Activated CD8-positive, alpha-beta memory T cell treated with anti-CD3 and anti-CD28 coated beads for 36 hours (primary cell): ENCODE measurements at regions not wholly inside any gene's neighbourhood (a gene's known extent, or its start where the extent isn't known, plus 50 kb on each side); places are given as distances from the start of the nearest gene placed in this dataset.
"Not testable (repeated sequence)": the region's sequence is repeated elsewhere in the genome, so short reads cannot be mapped to it uniquely, and the experiment has no call there.

ENCODE experiments used
- CTCF ChIA-PET: fragments of 350-600 bp; sonication (Branson Sonifier 250); formaldehyde crosslinking; loops from one replicate; lab custom pipeline; 2021; ENCODE audit warnings: antibody characterized with exemption; lab: Charles Lee
- POLR2A ChIA-PET: fragments of 350-600 bp; sonication (Branson Sonifier 250); formaldehyde crosslinking; loops from one replicate; lab custom pipeline; 2021; ENCODE audit warnings: antibody characterized with exemption; lab: Charles Lee

- CTCF ChIA-PET, result interaction anchor here (0.5 kb wide), 1 partner anchor 53 kb away, joined by 3 read pairs; no protein-coding TSS in a partner anchor
These were observed 489.6 kb upstream of the MIR17HG start for GRCh38 chr13:90857921-90858320.

GRCh38 chr13:90866006-90866405 is 481.5 kb upstream of the MIR17HG start:
- CTCF ChIA-PET, result no interaction called here
- POLR2A ChIA-PET, result no interaction called here

More at GRCh38 chr13:90857921-90858320, 489.6 kb upstream of the MIR17HG start:
- POLR2A ChIA-PET, result no interaction called here

GRCh38 chr13:90867336-90867683 is 480.2 kb upstream of the MIR17HG start:
- CTCF ChIA-PET, result no interaction called here
- POLR2A ChIA-PET, result no interaction called here

GRCh38 chr13:90868321-90868920 is 479.1 kb upstream of the MIR17HG start:
- POLR2A ChIA-PET, result no interaction called here
- CTCF ChIA-PET, result no interaction called here

- POLR2A ChIA-PET, result no interaction called here
- CTCF ChIA-PET, result no interaction called here
These were observed 477.9 kb upstream of the MIR17HG start for GRCh38 chr13:90869580-90869979.

- POLR2A ChIA-PET, result no interaction called here
- CTCF ChIA-PET, result no interaction called here
These were observed 474.9 kb upstream of the MIR17HG start for GRCh38 chr13:90872491-90873025.

- POLR2A ChIA-PET, result no interaction called here
- CTCF ChIA-PET, result no interaction called here
These were observed 466.7 kb upstream of the MIR17HG start for GRCh38 chr13:90880790-90881189.

- ChIA-PET POLR2A (no interaction called here), CTCF (no interaction called here)
These were observed 464.9 kb upstream of the MIR17HG start for GRCh38 chr13:90882551-90882950.

- ChIA-PET POLR2A (no interaction called here), CTCF (no interaction called here)
These were observed 463.9 kb upstream of the MIR17HG start for GRCh38 chr13:90883592-90883991.

GRCh38 chr13:90884066-90884465 is 463.4 kb upstream of the MIR17HG start:
- ChIA-PET CTCF (no interaction called here), POLR2A (no interaction called here)

GRCh38 chr13:90889906-90890834 is 457.3 kb upstream of the MIR17HG start:
- POLR2A ChIA-PET, result no interaction called here
- CTCF ChIA-PET, result no interaction called here

GRCh38 chr13:90891329-90891728 is 456.2 kb upstream of the MIR17HG start:
- ChIA-PET CTCF (no interaction called here), POLR2A (no interaction called here)

GRCh38 chr13:90893199-90893598 is 454.3 kb upstream of the MIR17HG start:
- CTCF ChIA-PET, POLR2A ChIA-PET: not testable (repeated sequence)

GRCh38 chr13:90896002-90896401 is 451.5 kb upstream of the MIR17HG start:
- POLR2A ChIA-PET, result no interaction called here

GRCh38 chr13:90898811-90899210 is 448.7 kb upstream of the MIR17HG start:
- ChIA-PET POLR2A (no interaction called here), CTCF (no interaction called here)

More at GRCh38 chr13:90896002-90896401, 451.5 kb upstream of the MIR17HG start:
- CTCF ChIA-PET, result no interaction called here

GRCh38 chr13:90899416-90899815 is 448.1 kb upstream of the MIR17HG start:
- POLR2A ChIA-PET, result no interaction called here
- CTCF ChIA-PET, result no interaction called here

- CTCF ChIA-PET, result no interaction called here
- POLR2A ChIA-PET, result no interaction called here
These were observed 445.2 kb upstream of the MIR17HG start for GRCh38 chr13:90902255-90902654.

GRCh38 chr13:90906554-90906953 is 440.9 kb upstream of the MIR17HG start:
- ChIA-PET CTCF (no interaction called here), POLR2A (no interaction called here)

GRCh38 chr13:90908792-90909191 is 438.7 kb upstream of the MIR17HG start:
- POLR2A ChIA-PET, result no interaction called here
- CTCF ChIA-PET, result no interaction called here

- ChIA-PET CTCF (no interaction called here), POLR2A (no interaction called here)
These were observed 437.4 kb upstream of the MIR17HG start for GRCh38 chr13:90910018-90910639.
